ENCODE measurements at regions not wholly inside any gene's neighbourhood (a gene's known extent, or its start where the extent isn't known, plus 50 kb on each side); places are given as distances from the start of the nearest gene placed in this dataset.

DNA sequence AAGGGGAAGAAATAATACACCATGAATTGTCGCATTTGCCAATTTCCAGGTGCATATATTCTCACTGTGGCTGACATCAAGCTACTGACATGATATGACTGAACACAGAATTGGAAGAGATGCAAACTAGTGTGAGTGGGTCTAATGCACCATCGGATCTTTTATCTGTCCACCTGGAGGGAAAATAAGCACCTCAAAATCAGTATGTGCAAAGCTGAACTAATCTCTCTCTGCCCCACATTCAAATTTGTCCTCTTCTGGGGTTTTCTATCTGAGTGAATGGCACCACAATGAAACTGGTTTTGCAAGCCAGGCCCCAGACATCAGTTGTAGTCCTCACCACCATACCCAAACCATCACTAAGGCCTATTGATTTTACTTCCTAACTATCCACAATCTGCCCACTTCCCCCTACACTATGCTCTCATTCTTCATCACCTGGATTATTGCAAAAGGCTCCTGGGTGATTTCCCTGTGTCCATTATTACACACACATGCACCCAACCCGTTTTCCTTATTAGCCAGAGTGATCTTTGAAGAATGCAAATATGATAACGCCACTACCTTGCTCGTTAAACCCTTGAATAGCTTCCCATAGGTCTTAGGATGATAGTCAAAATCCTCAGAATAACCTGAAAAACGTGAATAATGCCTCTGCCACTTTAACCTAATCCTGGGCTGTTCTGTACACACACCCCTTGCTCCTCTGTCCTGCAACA lies 159.0 kb upstream of the GMDS start:
- H3K9me3 ChIP-seq, result peaks cover 0 to 5% (median 0%) of the 10 kb centered on the region in 3 donors
- WGBS, 2 donors, result 83 to 84% methylated on average over 6 of the region's 6 CpGs
- no peak overlapping the region for H3K27ac ChIP-seq
- DNase-seq, result no peak
- no peak overlapping the region for H3K4me3 ChIP-seq
- H3K27me3 ChIP-seq, result no peaks in the 10 kb centered on the region
- H3K4me1 ChIP-seq, result no peaks in the 10 kb centered on the region
- TF ChIP-seq, protein P1, sequence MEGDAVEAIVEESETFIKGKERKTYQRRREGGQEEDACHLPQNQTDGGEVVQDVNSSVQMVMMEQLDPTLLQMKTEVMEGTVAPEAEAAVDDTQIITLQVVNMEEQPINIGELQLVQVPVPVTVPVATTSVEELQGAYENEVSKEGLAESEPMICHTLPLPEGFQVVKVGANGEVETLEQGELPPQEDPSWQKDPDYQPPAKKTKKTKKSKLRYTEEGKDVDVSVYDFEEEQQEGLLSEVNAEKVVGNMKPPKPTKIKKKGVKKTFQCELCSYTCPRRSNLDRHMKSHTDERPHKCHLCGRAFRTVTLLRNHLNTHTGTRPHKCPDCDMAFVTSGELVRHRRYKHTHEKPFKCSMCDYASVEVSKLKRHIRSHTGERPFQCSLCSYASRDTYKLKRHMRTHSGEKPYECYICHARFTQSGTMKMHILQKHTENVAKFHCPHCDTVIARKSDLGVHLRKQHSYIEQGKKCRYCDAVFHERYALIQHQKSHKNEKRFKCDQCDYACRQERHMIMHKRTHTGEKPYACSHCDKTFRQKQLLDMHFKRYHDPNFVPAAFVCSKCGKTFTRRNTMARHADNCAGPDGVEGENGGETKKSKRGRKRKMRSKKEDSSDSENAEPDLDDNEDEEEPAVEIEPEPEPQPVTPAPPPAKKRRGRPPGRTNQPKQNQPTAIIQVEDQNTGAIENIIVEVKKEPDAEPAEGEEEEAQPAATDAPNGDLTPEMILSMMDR (IDR thresholded peaks at IDR 0.05), result no peak
- TF ChIP-seq POLR2A (IDR thresholded peaks at IDR 0.05), result no peak
- intact Hi-C loops (cut with DNase I), result no loop called here
- peaks cover 0 to 11% (median 0%) of the 10 kb centered on the region in 3 donors for H3K36me3 ChIP-seq

DNA sequence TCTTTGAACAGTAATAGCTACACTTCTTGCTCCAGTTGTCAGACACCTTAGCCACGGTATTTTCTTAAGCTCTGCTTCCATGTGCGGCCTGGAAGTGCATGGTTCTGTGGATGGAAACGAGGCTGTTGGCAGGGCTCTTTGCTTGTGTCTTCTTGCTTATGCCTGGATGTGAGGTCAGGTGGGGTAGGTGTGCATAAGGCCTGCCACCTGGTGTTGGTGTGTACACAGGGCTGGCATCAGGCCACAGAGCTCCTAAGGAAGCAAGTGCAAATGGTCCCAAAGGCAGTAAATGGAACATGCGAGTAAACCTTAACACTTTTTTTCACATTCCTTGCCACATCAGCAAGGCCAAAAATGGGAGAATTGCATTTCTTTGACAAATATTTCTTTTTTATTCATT lies 158.1 kb upstream of the GMDS start:
- H3K27ac ChIP-seq, result no peak overlapping the region
- 97 to 100% methylated on average over 1 to 4 of the region's 4 CpGs for WGBS, 2 donors
- no peaks in the 10 kb centered on the region for H3K27me3 ChIP-seq
- H3K4me3 ChIP-seq, result no peak overlapping the region
- H3K9me3 ChIP-seq, result peaks cover 0 to 5% (median 0%) of the 10 kb centered on the region in 3 donors
- peaks cover 0 to 11% (median 0%) of the 10 kb centered on the region in 3 donors for H3K36me3 ChIP-seq
- intact Hi-C loops (cut with DNase I), result no loop called here
- TF ChIP-seq POLR2A (IDR thresholded peaks at IDR 0.05), result no peak
- TF ChIP-seq, protein P1 (IDR thresholded peaks at IDR 0.05), result no peak
- no peak for DNase-seq
- no peaks in the 10 kb centered on the region for H3K4me1 ChIP-seq

DNA sequence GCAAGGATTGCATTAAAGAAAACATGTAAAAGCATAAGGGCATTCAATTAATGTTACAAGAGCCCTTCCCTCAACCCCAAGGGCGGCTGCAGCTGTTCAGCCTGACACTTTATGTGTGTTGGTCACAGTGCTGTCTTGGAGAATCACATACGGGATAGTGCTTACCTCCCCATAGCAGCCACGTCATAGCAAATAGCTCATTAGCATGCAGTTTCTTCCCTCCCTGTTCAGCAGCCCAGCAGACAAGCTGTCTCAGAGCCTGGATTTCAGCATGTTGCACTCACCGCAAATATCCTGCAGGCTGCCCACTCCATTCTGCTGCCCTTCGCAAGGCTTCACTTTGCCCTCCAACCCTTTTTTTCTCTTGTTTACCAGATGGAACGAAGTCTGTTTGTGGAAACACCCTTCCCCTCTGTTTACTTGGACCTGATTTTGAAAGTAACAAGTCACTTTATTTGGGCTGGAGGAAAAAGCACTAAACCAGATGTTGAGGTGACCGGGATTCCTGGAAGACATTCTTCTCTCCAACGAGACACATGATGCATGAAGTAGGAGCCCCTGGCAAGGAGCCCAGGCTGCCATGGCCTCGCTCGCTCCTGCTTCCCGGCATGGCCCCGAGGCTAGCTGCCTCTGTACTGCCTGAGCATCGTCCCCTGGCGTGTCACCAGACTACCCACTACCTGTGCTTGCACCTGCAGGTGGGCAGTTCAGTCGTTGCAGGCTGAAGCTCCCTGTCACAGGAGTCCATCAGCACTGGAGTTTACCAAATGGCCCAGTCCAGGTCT lies 151.6 kb upstream of the GMDS start:
- no peak for DNase-seq
- no peak overlapping the region for H3K4me3 ChIP-seq
- TF ChIP-seq, protein P1 (IDR thresholded peaks at IDR 0.05), result no peak
- no peak for TF ChIP-seq POLR2A (IDR thresholded peaks at IDR 0.05)
- no peak overlapping the region for H3K27ac ChIP-seq
- H3K36me3 ChIP-seq, result peaks cover 0 to 11% (median 0%) of the 10 kb centered on the region in 3 donors
- intact Hi-C loops (cut with DNase I), result no loop called here
- no peaks in the 10 kb centered on the region for H3K27me3 ChIP-seq
- WGBS, 2 donors, result 51 to 77% methylated on average over 11 to 12 of the region's 15 CpGs
- peaks cover 0 to 5% (median 0%) of the 10 kb centered on the region in 3 donors for H3K9me3 ChIP-seq
- no peaks in the 10 kb centered on the region for H3K4me1 ChIP-seq

DNA sequence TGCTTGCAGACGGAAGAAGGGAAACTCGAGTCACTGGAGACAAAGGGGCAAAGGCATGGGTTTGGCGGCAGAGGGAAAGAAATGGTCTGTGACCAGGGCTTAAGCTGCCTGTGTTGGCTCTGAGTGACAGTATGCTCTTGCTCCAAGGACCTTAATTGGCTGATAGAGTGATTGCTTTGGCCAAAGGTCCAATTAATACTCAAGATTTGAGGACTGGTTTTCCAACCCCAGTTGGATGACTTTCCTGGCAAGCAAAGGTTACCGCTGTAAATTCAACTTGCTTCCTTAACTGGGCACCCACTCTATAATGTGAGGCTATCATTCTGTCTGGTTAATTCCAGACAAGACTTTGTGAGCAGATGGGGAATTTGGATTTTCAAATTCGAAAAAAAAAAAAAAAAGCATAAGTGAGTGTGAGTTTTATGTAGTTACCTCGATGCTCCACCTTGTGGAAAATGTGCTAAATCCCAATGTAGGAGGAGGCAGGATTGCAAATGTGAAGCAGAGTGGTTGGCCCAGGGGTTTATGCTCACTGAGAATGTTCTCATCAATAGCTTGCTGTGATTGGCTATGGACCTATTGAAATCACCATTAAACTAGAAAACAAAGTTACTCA lies 150.7 kb upstream of the GMDS start:
- H3K4me3 ChIP-seq, result no peak overlapping the region
- H3K36me3 ChIP-seq, result peaks cover 0 to 11% (median 0%) of the 10 kb centered on the region in 3 donors
- no peak overlapping the region for H3K27ac ChIP-seq
- H3K9me3 ChIP-seq, result peaks cover 0 to 5% (median 0%) of the 10 kb centered on the region in 3 donors
- DNase-seq, result no peak
- no peak for TF ChIP-seq POLR2A (IDR thresholded peaks at IDR 0.05)
- TF ChIP-seq, protein P1 (IDR thresholded peaks at IDR 0.05), result no peak
- intact Hi-C loops (cut with DNase I), result no loop called here
- 73 to 82% methylated on average over 6 of the region's 6 CpGs for WGBS, 2 donors
- H3K4me1 ChIP-seq, result no peaks in the 10 kb centered on the region
- H3K27me3 ChIP-seq, result no peaks in the 10 kb centered on the region
